ENCODE measurements at regions not wholly inside any gene's neighbourhood (a gene's known extent, or its start where the extent isn't known, plus 50 kb on each side); places are given as distances from the start of the nearest gene placed in this dataset.

DNA sequence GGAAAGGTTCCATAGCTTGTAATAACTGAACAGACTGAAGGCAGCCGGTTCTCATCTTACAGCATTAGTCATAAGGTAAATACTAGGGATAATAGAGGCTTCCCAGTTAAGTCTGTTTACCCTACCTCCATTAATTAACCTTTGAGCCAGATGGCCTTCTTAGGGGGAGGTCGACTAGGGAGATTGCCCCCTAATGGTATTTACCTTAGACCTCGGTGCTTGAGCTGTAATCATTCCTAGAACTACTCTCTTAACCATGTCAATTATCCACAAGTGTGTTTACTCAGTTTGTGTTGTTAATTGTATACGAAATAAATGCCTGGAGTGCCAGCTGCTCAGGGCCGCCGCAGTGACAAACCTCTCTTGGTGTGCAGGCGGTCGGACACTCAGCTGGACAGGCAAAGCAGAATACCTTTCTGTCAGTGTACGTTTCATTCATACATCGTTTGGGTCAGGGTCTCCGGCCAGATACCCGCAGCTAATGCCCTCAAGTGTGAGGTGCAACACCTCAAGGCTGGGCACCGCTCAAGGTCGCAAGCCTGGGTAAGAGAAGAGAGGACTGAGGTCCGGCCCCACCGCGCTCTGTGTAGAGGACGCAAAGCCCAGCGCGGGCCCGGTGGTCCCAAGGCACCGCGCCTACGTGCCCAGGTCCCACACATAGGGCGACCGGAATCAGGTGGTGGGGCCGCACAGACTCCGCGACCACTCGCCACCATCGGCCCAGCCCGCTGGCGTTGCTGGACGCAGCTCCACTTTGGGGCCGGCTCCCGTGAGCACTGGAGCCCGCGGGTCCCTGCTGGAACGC, 931.0 kb downstream of the NLGN4Y start:
- no peak for DNase-seq
- H3K36me3 Mint-ChIP-seq (ENCODE audit: unreplicated experiment), result no peaks in the 10 kb centered on the region
- no peak overlapping the region for H3K27ac Mint-ChIP-seq (ENCODE audit: unreplicated experiment)
- no peak overlapping the region for H3K4me3 Mint-ChIP-seq (ENCODE audit: unreplicated experiment)
- H3K4me1 Mint-ChIP-seq (ENCODE audit: low read depth, unreplicated experiment), result no peaks in the 10 kb centered on the region
- peaks cover 2% of the 10 kb centered on the region for H3K9me3 Mint-ChIP-seq (ENCODE audit: unreplicated experiment)
- TF ChIP-seq, protein P1, sequence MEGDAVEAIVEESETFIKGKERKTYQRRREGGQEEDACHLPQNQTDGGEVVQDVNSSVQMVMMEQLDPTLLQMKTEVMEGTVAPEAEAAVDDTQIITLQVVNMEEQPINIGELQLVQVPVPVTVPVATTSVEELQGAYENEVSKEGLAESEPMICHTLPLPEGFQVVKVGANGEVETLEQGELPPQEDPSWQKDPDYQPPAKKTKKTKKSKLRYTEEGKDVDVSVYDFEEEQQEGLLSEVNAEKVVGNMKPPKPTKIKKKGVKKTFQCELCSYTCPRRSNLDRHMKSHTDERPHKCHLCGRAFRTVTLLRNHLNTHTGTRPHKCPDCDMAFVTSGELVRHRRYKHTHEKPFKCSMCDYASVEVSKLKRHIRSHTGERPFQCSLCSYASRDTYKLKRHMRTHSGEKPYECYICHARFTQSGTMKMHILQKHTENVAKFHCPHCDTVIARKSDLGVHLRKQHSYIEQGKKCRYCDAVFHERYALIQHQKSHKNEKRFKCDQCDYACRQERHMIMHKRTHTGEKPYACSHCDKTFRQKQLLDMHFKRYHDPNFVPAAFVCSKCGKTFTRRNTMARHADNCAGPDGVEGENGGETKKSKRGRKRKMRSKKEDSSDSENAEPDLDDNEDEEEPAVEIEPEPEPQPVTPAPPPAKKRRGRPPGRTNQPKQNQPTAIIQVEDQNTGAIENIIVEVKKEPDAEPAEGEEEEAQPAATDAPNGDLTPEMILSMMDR (IDR thresholded peaks at IDR 0.05; ENCODE audit: partially characterized antibody, unreplicated experiment), result no peak
- no peaks in the 10 kb centered on the region for H3K27me3 Mint-ChIP-seq (ENCODE audit: unreplicated experiment)

DNA sequence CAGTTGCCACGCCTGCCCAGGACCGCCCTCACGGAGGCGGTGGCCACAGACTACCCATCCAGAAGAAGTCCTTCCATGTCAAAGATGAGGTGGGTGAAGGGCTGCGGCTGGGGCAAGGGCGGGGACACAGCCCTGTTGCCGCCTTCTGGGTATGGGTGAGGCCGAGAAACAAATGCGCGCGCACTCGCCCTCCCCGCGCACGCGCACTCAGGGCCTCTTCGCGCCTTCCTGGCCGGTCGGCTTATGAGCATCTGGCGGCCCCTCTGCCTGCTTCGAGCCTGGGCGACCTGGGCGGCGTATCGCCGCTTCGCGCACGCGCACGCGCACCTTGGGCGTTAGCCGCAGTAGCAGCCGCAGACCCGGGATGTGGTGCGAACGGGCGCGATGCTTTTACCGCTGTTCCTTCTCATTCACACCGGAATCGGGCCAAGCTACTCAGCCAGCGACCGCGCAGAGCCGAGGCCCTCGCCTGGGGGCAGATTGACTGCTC, 931.7 kb downstream of the NLGN4Y start:
- no peak overlapping the region for H3K4me3 Mint-ChIP-seq (ENCODE audit: unreplicated experiment)
- no peak overlapping the region for H3K27ac Mint-ChIP-seq (ENCODE audit: unreplicated experiment)
- DNase-seq, result no peak
- H3K36me3 Mint-ChIP-seq (ENCODE audit: unreplicated experiment), result no peaks in the 10 kb centered on the region
- TF ChIP-seq, protein P1 (IDR thresholded peaks at IDR 0.05; ENCODE audit: partially characterized antibody, unreplicated experiment), result no peak
- H3K27me3 Mint-ChIP-seq (ENCODE audit: unreplicated experiment), result no peaks in the 10 kb centered on the region
- peaks cover 2% of the 10 kb centered on the region for H3K9me3 Mint-ChIP-seq (ENCODE audit: unreplicated experiment)
- no peaks in the 10 kb centered on the region for H3K4me1 Mint-ChIP-seq (ENCODE audit: low read depth, unreplicated experiment)

DNA sequence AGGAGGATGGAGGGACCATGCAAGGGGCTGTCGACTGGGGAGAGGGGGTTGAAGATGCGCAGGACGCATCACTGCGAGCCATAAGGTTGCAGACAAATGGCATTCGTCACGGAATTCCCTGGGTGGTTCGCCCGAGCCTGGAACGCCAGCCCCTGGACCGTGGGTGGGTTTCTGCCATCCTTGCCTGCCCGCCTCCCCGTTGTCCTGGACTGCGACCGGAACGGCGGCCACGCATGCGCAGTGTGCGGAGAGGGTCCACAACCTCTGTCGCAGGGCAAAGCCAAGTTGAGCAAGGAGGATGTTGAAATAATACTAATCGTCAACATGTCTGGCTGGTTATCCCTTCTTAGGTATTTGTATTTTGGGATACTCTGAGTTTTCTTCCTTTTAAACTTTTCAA, 932.2 kb downstream of the NLGN4Y start:
- no peaks in the 10 kb centered on the region for H3K4me1 Mint-ChIP-seq (ENCODE audit: low read depth, unreplicated experiment)
- no peak overlapping the region for H3K4me3 Mint-ChIP-seq (ENCODE audit: unreplicated experiment)
- no peak for DNase-seq
- H3K36me3 Mint-ChIP-seq (ENCODE audit: unreplicated experiment), result no peaks in the 10 kb centered on the region
- peaks cover 2% of the 10 kb centered on the region for H3K9me3 Mint-ChIP-seq (ENCODE audit: unreplicated experiment)
- TF ChIP-seq, protein P1 (IDR thresholded peaks at IDR 0.05; ENCODE audit: partially characterized antibody, unreplicated experiment), result no peak
- no peak overlapping the region for H3K27ac Mint-ChIP-seq (ENCODE audit: unreplicated experiment)
- H3K27me3 Mint-ChIP-seq (ENCODE audit: unreplicated experiment), result no peaks in the 10 kb centered on the region

DNA sequence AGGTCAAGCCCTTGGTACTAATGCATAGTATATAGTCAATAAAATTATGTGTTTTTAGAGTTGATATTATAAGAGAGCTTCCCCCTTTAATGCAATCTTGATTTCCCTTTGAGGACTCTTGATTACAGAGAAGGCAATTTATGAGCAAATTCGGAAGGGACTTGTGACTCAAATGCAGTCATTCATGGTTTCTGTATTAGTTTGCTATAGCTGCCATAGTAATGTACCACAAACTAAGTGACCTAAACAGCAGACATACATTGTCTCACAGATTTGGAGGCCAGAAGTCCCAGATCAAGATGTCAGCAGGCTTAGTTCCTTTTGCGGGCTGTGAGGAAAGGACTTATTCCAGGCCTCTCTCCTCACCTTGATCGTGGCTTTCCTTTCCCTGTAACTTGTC, 933.4 kb downstream of the NLGN4Y start:
- TF ChIP-seq, protein P1 (IDR thresholded peaks at IDR 0.05; ENCODE audit: partially characterized antibody, unreplicated experiment), result no peak
- Mint-ChIP-seq H3K27me3 (ENCODE audit: unreplicated experiment) (no peaks in the 10 kb centered on the region), H3K4me1 (ENCODE audit: low read depth, unreplicated experiment) (no peaks in the 10 kb centered on the region), H3K27ac (ENCODE audit: unreplicated experiment) (no peak overlapping the region), H3K4me3 (ENCODE audit: unreplicated experiment) (no peak overlapping the region), H3K9me3 (ENCODE audit: unreplicated experiment) (peaks cover 2% of the 10 kb centered on the region), H3K36me3 (ENCODE audit: unreplicated experiment) (no peaks in the 10 kb centered on the region)
- no peak for DNase-seq

DNA sequence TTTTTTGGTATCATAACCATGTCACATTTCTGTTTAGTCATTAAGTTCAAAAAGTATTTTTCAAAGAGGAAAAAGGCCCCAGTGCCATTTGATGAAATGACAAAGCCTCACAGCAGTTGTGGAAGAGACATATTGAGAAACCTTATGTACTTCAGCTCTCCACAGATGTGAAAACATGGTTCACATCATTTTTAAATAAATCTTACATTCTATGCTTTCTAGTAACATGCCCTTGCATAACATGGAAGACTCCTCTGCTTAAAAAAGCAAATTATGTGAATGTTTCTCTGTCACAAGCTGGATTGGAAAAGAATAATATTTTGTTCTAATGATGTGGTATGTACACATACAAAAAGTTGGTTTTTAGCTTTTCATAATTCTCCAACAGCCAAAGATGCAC, 934.1 kb downstream of the NLGN4Y start:
- TF ChIP-seq, protein P1 (IDR thresholded peaks at IDR 0.05; ENCODE audit: partially characterized antibody, unreplicated experiment), result no peak
- Mint-ChIP-seq H3K27me3 (ENCODE audit: unreplicated experiment) (no peaks in the 10 kb centered on the region), H3K9me3 (ENCODE audit: unreplicated experiment) (peaks cover 2% of the 10 kb centered on the region), H3K4me3 (ENCODE audit: unreplicated experiment) (no peak overlapping the region), H3K27ac (ENCODE audit: unreplicated experiment) (no peak overlapping the region), H3K4me1 (ENCODE audit: low read depth, unreplicated experiment) (no peaks in the 10 kb centered on the region), H3K36me3 (ENCODE audit: unreplicated experiment) (no peaks in the 10 kb centered on the region)
- no peak for DNase-seq

Measured in glutamatergic neuron (in vitro differentiated cells).